ENCODE measurements at regions not wholly inside any gene's neighbourhood (a gene's known extent, or its start where the extent isn't known, plus 50 kb on each side); places are given as distances from the start of the nearest gene placed in this dataset.

DNA sequence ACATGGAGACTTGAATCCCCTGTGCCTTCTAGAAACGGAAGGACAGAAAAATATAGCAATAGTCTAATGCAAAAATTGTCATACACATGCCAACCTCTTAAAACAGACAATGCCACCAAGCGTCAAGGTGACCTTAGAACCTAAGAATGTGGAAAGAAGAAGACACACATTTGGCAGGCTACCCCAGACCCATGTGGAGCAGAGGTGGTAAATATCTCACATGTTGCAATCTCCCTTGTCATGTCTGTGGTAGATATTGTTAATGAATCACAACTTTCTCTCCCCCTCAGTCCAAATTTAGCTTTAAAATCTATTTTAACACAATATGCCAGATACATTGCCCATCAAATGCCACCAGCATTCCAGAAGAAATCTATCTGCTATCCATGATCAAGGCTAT lies 137.4 kb downstream of the HNMT start:
- Mint-ChIP-seq H3K4me3 (no peak overlapping the region), H3K36me3 (ENCODE audit: insufficient read depth in 1 of 3, low read depth in 3 of 3) (peaks cover 0 to 3% (median 0%) of the 10 kb centered on the region in 3 experiments; a peak in 2 of 7 replicates), H3K27ac (0 out of 7 replicates have a peak overlapping the region, but pooled peaks of 1 of the 3 experiments have one; percentile 60), H3K4me1 (peaks cover 3 to 6% of the 10 kb centered on the region in 2 experiments), H3K27me3 (ENCODE audit: low read depth) (no peaks in the 10 kb centered on the region), H3K9me3 (peaks cover 0 to 8% of the 10 kb centered on the region in 2 experiments; a peak in 3 of 5 replicates)
- no peak overlapping the region for H4K5ac ChIP-seq (ENCODE audit: insufficient read length, low read depth, low read length)
- H2AK5ac ChIP-seq (ENCODE audit: insufficient read length, low read length) = no peak overlapping the region
- H3K23me2 ChIP-seq (ENCODE audit: insufficient read length, low read depth, low read length, poor library complexity, severe bottlenecking) = no peaks in the 10 kb centered on the region
- H3K27ac ChIP-seq (ENCODE audit: insufficient read length, low read depth, low read length) = no peak overlapping the region
- no peaks in the 10 kb centered on the region for H3K79me1 ChIP-seq (ENCODE audit: insufficient read depth, low read depth, low read length, poor library complexity, severe bottlenecking)
- H3K9me3 ChIP-seq (ENCODE audit: control insufficient read depth, low read depth, low read length) = no peaks in the 10 kb centered on the region
- no peak overlapping the region for H3K4me2 ChIP-seq (ENCODE audit: insufficient read depth, insufficient read length, low read length)
- no peak overlapping the region for H2BK5ac ChIP-seq (ENCODE audit: insufficient read length, low read length)
- no peak overlapping the region for H4K91ac ChIP-seq (ENCODE audit: insufficient read length, low read depth, low read length)
- H2AFZ ChIP-seq (ENCODE audit: low read length) = no peak overlapping the region
- no peak overlapping the region for H3K56ac ChIP-seq (ENCODE audit: insufficient read length, low read depth, low read length)
- no CpG with 5 or more reads among the region's 2 CpGs for WGBS (ENCODE audit: extremely low coverage, insufficient read length, low lambda C conversion rate)
- no peak overlapping the region for H2BK15ac ChIP-seq (ENCODE audit: low read depth, low read length)
- H3K4me1 ChIP-seq (ENCODE audit: insufficient read depth, low read length) = no peaks in the 10 kb centered on the region
- no peak overlapping the region for H2BK20ac ChIP-seq (ENCODE audit: low read depth, low read length, poor library complexity, severe bottlenecking)
- no peak overlapping the region for H3K9ac ChIP-seq (ENCODE audit: extremely low read depth, insufficient read length, low read length)
- no peak overlapping the region for H2BK12ac ChIP-seq (ENCODE audit: insufficient read length, low read depth, low read length)
- DNase-seq = no peak
- no peaks in the 10 kb centered on the region for H3K79me2 ChIP-seq (ENCODE audit: insufficient read depth, low read length)
- H3K18ac ChIP-seq (ENCODE audit: insufficient read length, low read depth, low read length) = no peak overlapping the region
- no peak overlapping the region for H3K23ac ChIP-seq (ENCODE audit: insufficient read length, low read depth, low read length)
- no peak overlapping the region for H4K8ac ChIP-seq (replicated peaks; ENCODE audit: insufficient read length, low read depth, low read length)
- H4K20me1 ChIP-seq (ENCODE audit: control insufficient read depth, insufficient read depth, insufficient read length) = no peaks in the 10 kb centered on the region
- H3K4ac ChIP-seq (ENCODE audit: low read depth, low read length) = no peak overlapping the region
- no peaks in the 10 kb centered on the region for H3K27me3 ChIP-seq (ENCODE audit: insufficient read depth, low read length)
- no peak overlapping the region for H3T11ph ChIP-seq (ENCODE audit: low read length)
- H3K14ac ChIP-seq (ENCODE audit: insufficient read depth, low read length) = no peak overlapping the region
- H2BK120ac ChIP-seq (ENCODE audit: low read depth, low read length, poor library complexity, severe bottlenecking) = no peak overlapping the region
- no peak for TF ChIP-seq CTCF (conservative IDR thresholded peaks at IDR 0.05)

Data from H9 (cell line).